Activated gamma-delta T cell treated with anti-CD3 and anti-CD28 coated beads, Interleukin-2, amount 50 U/mL, for 16 hours (primary cell): ENCODE measurements at regions not wholly inside any gene's neighbourhood (a gene's known extent, or its start where the extent isn't known, plus 50 kb on each side); places are given as distances from the start of the nearest gene placed in this dataset.
"Not testable (repeated sequence)": the region's sequence is repeated elsewhere in the genome, so short reads cannot be mapped to it uniquely, and the experiment has no call there.

Source experiments
- DNase-seq: peaks from one replicate; pipeline ENCODE4 v3.0.0-alpha.2; 2020; ENCODE audit warnings: low read depth

GRCh38 chr11:10955616-10956015 is 97.8 kb upstream of the ZBED5 start:
- no peak for DNase-seq

- DNase-seq = no peak
Observed at GRCh38 chr11:10954184-10954583, 96.3 kb upstream of the ZBED5 start.

GRCh38 chr11:10952872-10953271 is 95.0 kb upstream of the ZBED5 start:
- DNase-seq = no peak

GRCh38 chr11:10947935-10948334 is 90.1 kb upstream of the ZBED5 start:
- DNase-seq = not testable (repeated sequence)

GRCh38 chr11:10946072-10946471 is 88.2 kb upstream of the ZBED5 start:
- no peak for DNase-seq

GRCh38 chr11:10945196-10945595 is 87.3 kb upstream of the ZBED5 start:
- DNase-seq = no peak

- DNase-seq = no peak
Observed at GRCh38 chr11:10943968-10944367, 86.1 kb upstream of the ZBED5 start.

GRCh38 chr11:10942620-10943019 is 84.8 kb upstream of the ZBED5 start:
- no peak for DNase-seq

GRCh38 chr11:10941871-10942270 is 84.0 kb upstream of the ZBED5 start:
- DNase-seq = no peak

GRCh38 chr11:10941414-10941813 is 83.6 kb upstream of the ZBED5 start:
- no peak for DNase-seq

GRCh38 chr11:10938650-10939387 is 81.0 kb upstream of the ZBED5 start:
- no peak for DNase-seq

GRCh38 chr11:10938231-10938630 is 80.4 kb upstream of the ZBED5 start:
- no peak for DNase-seq

GRCh38 chr11:10937385-10937771 is 79.5 kb upstream of the ZBED5 start:
- no peak for DNase-seq

- DNase-seq = no peak
Observed at GRCh38 chr11:10936626-10937384, 79.0 kb upstream of the ZBED5 start.

GRCh38 chr11:10935015-10935559 is 77.2 kb upstream of the ZBED5 start:
- DNase-seq = no peak

GRCh38 chr11:10934293-10934860 is 76.5 kb upstream of the ZBED5 start:
- no peak for DNase-seq

GRCh38 chr11:10933455-10934292 is 75.8 kb upstream of the ZBED5 start:
- peak; percentile 66 for DNase-seq

GRCh38 chr11:10932976-10933375 is 75.1 kb upstream of the ZBED5 start:
- DNase-seq = no peak

GRCh38 chr11:10931761-10932670 is 74.2 kb upstream of the ZBED5 start:
- no peak for DNase-seq

- peak; percentile 8 for DNase-seq
Observed at GRCh38 chr11:10930972-10931760, 73.3 kb upstream of the ZBED5 start.
